ENCODE measurements at regions not wholly inside any gene's neighbourhood (a gene's known extent, or its start where the extent isn't known, plus 50 kb on each side); places are given as distances from the start of the nearest gene placed in this dataset.

- TF ChIP-seq CTCF (IDR thresholded peaks at IDR 0.05) (no peak), POLR2A (IDR thresholded peaks at IDR 0.05) (no peak), EP300 (IDR thresholded peaks at IDR 0.05) (no peak), POLR2AphosphoS5 (IDR thresholded peaks at IDR 0.05) (no peak)
Measured at GRCh38 chr5:73314395-73315257, 134.0 kb downstream of the FOXD1 start.

Data from stomach (tissue), 4 donors.